ENCODE measurements at regions not wholly inside any gene's neighbourhood (a gene's known extent, or its start where the extent isn't known, plus 50 kb on each side); places are given as distances from the start of the nearest gene placed in this dataset.

DNA sequence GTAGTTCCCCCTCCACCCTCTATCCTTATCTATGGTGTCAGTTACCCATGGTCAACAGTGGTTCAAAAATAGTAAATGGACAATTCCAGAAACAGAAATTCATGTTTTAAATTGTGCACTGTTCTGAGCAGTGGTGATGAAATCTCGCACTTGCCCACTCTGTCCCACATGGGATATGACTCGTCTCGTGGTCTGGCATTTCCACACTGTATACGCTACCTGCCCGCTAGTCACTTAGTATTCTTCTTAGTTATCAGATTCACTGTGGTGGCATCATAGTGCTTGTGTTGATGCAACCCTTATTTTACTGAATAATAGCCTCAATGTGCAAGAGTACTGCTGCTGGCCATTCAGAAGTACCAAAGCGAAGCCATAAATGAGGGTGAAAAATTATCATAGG, 507.0 kb downstream of the SNAPC1 start:
- DNase-seq: no peak
- H3K9me3 ChIP-seq: no peaks in the 10 kb centered on the region
- TF ChIP-seq, protein P1, sequence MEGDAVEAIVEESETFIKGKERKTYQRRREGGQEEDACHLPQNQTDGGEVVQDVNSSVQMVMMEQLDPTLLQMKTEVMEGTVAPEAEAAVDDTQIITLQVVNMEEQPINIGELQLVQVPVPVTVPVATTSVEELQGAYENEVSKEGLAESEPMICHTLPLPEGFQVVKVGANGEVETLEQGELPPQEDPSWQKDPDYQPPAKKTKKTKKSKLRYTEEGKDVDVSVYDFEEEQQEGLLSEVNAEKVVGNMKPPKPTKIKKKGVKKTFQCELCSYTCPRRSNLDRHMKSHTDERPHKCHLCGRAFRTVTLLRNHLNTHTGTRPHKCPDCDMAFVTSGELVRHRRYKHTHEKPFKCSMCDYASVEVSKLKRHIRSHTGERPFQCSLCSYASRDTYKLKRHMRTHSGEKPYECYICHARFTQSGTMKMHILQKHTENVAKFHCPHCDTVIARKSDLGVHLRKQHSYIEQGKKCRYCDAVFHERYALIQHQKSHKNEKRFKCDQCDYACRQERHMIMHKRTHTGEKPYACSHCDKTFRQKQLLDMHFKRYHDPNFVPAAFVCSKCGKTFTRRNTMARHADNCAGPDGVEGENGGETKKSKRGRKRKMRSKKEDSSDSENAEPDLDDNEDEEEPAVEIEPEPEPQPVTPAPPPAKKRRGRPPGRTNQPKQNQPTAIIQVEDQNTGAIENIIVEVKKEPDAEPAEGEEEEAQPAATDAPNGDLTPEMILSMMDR (IDR thresholded peaks at IDR 0.05): no peak
- TF ChIP-seq POLR2A (IDR thresholded peaks at IDR 0.05): no peak
- H3K27ac ChIP-seq: no peak overlapping the region
- no peaks in the 10 kb centered on the region for H3K27me3 ChIP-seq
- 85 to 90% (median 88%) methylated on average over 6 of the region's 6 CpGs for WGBS, 4 donors
- no peak for ATAC-seq
- H3K36me3 ChIP-seq: no peaks in the 10 kb centered on the region
- intact Hi-C loops (cut with DNase I): no loop called here
- H3K4me3 ChIP-seq: no peak overlapping the region
- no peaks in the 10 kb centered on the region for H3K4me1 ChIP-seq

DNA sequence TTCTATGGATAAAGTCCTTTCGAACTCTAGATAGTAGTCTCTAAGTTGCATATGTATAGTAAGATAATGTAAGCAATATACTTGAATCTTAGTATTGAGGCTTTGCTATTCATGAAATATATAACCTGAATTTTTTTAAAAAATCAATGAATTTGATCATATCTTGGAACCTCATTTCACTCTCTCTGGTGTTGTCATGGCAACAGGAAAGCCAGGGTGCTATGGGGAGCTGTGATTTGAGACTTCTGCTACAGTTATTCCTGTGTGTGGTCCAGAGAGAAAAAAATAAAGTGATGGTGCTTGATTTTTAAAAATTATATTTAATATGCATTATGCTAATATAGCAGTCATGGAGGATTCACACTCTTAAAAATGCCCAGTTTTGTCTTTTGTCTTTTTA, 508.0 kb downstream of the SNAPC1 start:
- WGBS, 4 donors: 80 to 89% (median 87%) methylated on average over 1 of the region's 1 CpG

DNA sequence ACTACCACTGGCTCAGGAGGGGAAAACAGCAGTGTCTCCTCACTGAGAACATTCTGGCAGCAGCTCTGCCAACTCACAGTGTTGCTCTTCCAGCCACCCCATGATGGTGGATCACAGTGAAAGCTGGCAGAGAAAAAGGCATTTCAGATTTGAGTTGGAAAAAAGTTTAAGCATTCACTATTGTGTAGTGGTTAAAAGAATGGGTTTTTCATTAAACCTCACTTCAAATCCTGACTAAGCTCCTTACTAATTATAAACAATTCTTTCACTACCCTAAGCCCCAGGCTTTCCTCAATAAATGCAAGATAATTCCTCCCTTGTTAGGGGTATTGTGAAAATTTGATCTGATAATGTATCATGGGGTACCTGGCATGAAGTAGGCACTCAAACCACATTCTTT, 518.1 kb downstream of the SNAPC1 start:
- ATAC-seq (no peak), DNase-seq (no peak)
- intact Hi-C loops (cut with DNase I): no loop called here
- Histone ChIP-seq H3K36me3 (no peaks in the 10 kb centered on the region), H3K27me3 (no peaks in the 10 kb centered on the region), H3K4me1 (no peaks in the 10 kb centered on the region), H3K9me3 (peaks cover 0 to 8% (median 0%) of the 10 kb centered on the region in 12 donors), H3K4me3 (no peak overlapping the region), H3K27ac (no peak overlapping the region)
- TF ChIP-seq POLR2A (IDR thresholded peaks at IDR 0.05): no peak
- TF ChIP-seq, protein P1 (IDR thresholded peaks at IDR 0.05): no peak

More for the DNA sequence above, 508.0 kb downstream of the SNAPC1 start:
- no peaks in the 10 kb centered on the region for H3K27me3 ChIP-seq
- no peak overlapping the region for H3K4me3 ChIP-seq
- ATAC-seq: no peak
- H3K4me1 ChIP-seq: no peaks in the 10 kb centered on the region
- H3K27ac ChIP-seq: no peak overlapping the region
- no peaks in the 10 kb centered on the region for H3K36me3 ChIP-seq
- no peak for DNase-seq
- peaks cover 0 to 9% (median 0%) of the 10 kb centered on the region in 12 donors for H3K9me3 ChIP-seq
- intact Hi-C loops (cut with DNase I): no loop called here
- TF ChIP-seq, protein P1 (IDR thresholded peaks at IDR 0.05): no peak
- TF ChIP-seq POLR2A (IDR thresholded peaks at IDR 0.05): no peak

DNA sequence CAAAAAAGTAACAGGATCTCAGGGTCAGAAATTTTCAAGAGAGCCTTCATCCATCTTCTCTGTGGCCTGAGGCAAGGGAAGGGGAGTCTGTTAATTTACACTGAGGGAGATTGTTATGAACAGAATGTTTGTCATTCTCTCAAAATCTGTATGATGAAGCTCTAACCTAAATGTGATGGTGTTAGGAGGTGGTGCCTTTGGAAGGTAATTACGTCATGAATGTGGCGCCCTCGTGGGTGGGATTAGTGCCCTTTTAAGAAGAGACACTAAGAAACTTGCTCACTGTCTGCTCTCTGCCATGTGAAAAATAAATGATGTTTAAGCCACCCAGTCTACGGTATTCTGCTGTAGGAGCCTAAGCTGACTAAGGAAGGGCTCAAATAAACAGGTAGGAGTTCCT, 521.6 kb downstream of the SNAPC1 start:
- TF ChIP-seq, protein P1 (IDR thresholded peaks at IDR 0.05): no peak
- no peak for TF ChIP-seq POLR2A (IDR thresholded peaks at IDR 0.05)
- Histone ChIP-seq H3K36me3 (no peaks in the 10 kb centered on the region), H3K27me3 (no peaks in the 10 kb centered on the region), H3K4me1 (no peaks in the 10 kb centered on the region), H3K4me3 (no peak overlapping the region), H3K9me3 (peaks cover 0 to 6% (median 0%) of the 10 kb centered on the region in 12 donors), H3K27ac (no peak overlapping the region)
- no peak for ATAC-seq
- DNase-seq: no peak
- 68 to 87% (median 86%) methylated on average over 4 of the region's 4 CpGs for WGBS, 4 donors
- intact Hi-C loops (cut with DNase I): no loop called here

Data from heart left ventricle (tissue), 16 donors.